HG02840 (cell line): ENCODE measurements at regions not wholly inside any gene's neighbourhood (a gene's known extent, or its start where the extent isn't known, plus 50 kb on each side); places are given as distances from the start of the nearest gene placed in this dataset.

ENCODE experiments used
- ATAC-seq: cut with Tn5 transposase; IDR thresholded peaks from one replicate; pipeline ENCODE4 v1.9.1; 2021; ENCODE audit warnings: mild to moderate bottlenecking, moderate library complexity, moderate number of reproducible peaks; ENCODE audit not compliant: unreplicated experiment, low FRiP score

- ATAC-seq: no peak
Observed at GRCh38 chr3:19093084-19093483, 55.2 kb upstream of the KCNH8 start.

DNA sequence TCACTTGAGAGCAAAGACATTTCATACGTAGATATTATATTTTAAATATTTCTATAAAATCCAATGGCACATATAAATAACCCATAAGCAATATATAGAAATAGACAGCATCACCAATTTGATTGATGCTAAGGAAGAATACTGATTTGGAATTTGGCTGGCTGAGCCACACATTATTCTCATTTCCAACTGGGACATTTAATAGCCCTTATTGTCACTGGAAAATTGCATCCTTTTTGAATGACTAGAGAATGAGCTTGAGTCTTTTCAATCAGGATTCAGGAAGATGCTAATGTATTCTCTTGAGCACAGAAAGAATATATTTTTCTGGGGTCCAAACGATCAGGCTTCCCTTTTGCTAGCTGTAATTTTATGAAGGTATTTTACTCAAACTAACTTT is 70.9 kb upstream of the KCNH8 start:
- ATAC-seq: no peak

DNA sequence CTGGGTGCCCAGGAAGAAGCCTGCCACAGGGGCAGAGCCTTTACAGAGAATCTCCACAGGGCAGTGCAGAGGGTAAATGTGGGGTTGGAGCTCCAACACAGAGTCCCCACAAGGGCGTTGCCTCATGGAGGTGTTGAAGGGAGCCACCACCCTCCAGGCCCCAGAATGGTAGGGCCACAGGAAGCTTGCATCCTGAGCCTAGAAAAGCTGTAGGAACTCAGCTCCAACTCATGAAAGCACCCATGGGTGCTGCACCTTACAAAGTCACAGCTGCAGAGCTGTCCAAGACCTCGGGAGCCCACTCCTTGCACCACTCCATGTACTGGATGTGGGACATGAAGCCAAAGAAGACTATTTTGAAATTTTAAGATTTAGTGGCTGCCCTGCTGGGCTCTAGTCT is 73.3 kb upstream of the KCNH8 start:
- no peak for ATAC-seq

- ATAC-seq: no peak
Observed at GRCh38 chr3:19074257-19074900, 73.9 kb upstream of the KCNH8 start.

DNA sequence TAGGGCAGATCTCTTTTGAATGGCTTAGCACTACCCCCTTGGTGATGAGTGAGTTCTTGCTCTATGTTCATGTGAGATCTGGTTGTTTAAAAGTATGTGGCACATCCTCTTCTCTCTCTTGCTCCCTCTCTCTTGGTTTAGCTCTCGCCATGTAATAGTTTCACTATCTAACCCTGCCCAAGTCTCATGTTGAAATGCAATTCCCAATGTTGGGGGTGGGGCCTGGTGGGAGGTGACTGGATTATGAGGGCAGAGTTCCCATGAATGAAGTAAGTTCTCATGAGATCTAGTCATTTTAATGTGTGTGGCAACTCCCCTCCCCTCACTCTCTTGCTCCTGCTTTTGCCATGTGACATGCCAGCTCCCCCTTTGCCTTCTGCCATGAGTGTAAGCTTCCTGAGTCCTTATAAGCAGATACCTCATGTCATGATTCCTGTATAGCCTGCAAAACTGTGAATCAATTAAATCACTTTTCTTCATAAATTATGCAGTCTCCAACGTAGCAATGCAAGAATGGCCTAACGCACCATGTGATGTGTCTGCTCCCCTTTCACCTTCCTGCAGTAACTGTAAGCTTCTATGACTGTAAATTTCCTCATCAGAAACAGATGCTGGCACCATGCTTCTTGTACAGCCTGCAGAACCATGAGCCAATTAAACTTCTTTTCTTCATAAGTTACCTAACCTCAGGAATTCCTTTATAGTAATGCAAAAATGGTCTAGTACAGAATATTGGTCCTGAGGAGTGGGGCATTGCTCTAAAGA is 74.8 kb upstream of the KCNH8 start:
- ATAC-seq: no peak

DNA sequence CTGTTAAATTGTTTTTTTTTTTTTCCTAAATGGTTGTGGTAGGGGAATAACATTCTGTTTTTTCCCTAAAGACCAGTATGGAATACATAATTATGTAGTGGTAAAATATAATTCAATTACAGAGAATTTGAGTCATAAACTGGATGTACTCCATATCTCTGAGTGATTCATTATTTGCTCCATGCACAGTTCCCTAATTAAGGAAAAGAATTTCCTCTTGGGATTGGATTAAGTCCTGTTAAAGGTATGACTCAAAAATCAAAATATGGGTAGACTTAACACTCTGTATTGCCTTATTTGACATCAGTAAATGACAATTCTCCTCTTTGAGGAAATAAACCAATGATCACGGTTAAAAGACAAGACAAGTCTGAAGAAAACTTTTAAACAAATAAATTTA is 78.0 kb upstream of the KCNH8 start:
- no peak for ATAC-seq

DNA sequence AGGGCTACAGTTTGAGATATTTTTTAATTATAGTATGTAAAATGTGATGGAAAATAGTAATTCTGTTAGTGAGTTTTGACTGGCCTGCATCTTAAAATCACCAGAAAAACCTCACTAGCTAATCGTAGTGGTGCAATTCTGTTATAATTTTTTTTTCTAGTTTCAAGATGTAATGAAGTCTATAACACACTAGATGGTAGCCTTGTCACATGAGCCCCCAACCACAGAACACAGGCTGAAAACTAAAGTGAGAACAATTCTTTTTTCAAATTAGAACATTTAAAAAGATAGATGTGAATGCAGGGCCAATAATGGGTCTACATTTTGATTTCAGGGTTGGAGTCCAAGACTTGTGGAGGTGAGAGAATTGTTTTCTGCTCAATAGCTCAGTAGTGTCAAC is 83.3 kb upstream of the KCNH8 start:
- no peak for ATAC-seq

DNA sequence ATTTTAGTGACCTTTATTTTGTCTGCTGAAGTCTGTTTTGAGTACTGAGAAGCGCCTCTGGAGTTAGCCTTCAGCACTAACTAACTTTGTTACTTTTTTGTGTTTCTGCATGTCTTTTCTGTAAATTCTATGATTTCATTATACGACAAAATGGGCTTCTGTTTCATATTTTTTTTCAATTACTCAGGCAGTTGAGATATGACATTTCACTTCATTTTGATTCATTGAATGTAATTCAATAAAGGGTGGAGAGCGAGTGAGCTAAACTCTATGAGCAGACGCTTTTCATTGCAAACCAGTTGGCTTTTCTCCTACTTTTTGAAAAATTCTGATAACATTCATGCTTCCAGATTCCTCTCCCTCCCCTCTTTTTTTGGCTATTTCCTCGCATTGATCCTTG is 84.4 kb upstream of the KCNH8 start:
- no peak for ATAC-seq

DNA sequence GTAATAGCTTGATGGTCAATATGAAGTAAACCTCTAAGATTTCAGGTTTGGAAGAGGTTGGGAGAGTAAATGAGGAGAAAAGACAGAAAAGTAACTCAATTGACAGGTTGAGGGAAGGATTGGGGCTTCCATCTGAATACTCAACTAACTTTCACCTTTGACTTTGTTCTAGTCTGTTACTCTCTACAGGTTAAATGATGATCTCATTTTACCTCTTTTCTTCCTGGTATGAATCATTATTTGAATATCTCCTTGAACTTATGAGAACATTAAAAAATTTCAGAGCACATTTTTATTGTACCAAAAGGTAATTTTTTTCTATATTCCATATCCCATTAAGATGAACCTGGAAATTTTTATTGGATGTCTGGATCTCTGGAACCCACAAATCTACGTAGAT is 87.9 kb upstream of the KCNH8 start:
- no peak for ATAC-seq

DNA sequence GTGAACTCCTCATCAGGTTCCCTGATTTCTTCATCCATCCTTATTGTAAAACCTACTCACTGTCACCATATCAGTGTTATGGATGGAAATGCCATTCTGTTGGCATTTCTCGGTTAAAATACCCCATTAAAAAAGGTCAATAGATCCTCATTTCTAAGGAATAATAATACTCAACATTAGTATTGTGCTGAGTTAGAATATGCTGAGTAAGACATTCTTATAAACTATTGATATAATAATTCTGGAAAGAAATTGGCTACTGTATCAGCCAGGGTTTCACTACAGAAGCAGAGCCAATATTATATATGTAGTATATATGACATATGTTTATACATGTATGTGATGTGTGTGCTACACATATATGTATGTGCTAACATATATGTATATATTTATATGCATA is 95.4 kb upstream of the KCNH8 start:
- ATAC-seq: no peak

DNA sequence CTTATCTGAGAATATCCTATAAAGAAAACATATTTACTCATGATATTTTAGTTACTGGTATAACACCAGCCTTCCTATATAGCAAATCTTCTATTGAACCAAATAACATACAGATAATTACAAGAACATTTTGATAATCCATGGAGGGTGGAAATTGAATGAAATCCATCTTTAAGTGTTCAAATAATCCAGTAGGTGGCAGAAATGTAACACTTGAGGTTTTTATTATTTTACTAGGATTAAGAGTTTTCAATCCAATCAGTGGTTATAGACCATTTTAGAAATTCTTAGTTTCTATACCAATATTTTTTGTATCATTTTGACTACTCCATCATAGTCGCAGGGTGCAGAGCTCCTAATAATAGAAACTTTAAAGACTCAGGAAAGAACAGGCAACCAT is 101.9 kb upstream of the KCNH8 start:
- ATAC-seq: no peak

DNA sequence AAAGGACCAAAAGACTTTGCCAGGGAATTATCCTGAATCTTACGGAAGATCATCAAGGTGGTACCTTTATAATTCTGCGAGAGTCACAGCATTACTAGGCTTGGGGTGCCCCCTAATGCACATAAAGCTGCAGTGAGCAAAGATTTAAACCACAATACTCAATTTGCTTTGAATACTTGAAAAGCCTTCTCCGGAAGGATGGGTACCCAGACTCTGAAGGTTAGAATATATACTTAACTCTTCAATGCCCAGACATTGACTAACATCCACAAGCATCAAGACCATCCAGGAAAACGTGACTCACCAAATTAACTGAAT is 117.8 kb upstream of the KCNH8 start:
- no peak for ATAC-seq

DNA sequence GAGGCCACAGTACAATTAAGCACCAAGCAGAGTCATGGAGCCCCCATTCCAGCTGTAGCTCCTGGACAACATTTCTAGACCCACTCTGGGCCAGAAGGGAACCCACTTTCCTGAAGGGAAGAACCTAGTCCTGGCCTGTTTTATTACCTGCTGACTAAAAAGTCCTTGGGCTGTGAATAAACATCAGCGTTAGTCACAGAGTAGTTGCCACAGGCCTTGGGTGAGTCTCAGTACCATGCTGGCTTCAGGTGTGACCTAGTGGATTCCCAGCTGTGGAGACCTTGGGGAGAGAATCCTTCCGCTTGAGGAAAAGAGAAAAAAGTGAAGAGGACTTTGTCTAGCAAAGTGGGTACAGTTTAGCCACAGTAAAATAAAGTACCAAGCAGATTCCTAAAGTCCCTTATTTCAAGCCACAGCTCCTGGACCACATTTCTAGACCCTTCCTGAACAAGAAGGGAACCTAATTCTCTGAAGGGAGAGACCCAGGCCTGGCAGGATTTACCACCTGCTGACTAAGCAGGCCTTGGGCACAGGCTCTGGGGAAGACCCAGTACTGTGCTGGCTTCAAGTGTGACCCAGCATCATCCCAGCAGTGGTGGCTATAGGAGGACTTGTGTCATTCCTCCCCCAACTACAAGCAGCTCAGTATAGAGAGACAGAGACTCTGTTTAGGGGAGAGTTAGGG is 118.3 kb upstream of the KCNH8 start:
- ATAC-seq: no peak

DNA sequence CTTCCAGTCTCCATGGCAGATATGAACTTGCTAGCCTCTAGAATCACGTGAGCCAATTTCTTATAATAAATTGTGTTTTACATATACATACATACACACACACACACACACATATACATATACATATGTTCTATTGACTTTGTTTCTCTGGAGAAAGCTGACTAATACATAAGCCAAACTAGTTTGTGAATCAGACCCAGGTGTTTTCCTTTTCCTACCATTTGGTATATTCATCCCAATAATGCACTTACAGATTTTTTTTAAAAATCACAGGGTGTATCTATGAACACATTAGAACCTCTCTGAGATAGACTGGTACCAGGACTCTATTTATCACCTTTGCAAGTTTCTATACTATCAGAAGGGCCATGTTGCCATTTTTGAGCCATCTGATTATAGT is 122.9 kb upstream of the KCNH8 start:
- ATAC-seq: no peak

DNA sequence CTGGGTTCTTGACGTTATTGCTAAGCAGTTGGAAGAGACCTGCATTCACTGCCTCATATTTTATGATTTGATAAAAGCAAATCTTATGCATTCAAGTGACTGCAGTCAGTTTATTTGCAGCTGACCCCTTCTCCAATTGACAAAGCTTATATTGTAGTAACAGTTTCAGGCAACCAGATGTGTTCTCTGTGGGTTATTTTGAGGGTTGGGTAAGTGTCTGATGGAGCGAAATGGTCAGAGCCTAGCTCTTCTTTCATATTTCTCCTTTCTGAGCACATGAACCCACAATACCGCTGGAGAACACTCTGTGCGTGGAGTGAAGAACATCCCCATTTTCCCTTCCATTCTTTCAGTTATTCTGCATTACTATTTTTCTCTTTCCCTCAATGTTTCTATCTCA is 125.8 kb upstream of the KCNH8 start:
- no peak for ATAC-seq

GRCh38 chr3:19016851-19017250 is 131.5 kb upstream of the KCNH8 start:
- no peak for ATAC-seq

GRCh38 chr3:19013879-19014278 is 134.4 kb upstream of the KCNH8 start:
- no peak for ATAC-seq

- no peak for ATAC-seq
Observed at GRCh38 chr3:19012846-19013245, 135.5 kb upstream of the KCNH8 start.

DNA sequence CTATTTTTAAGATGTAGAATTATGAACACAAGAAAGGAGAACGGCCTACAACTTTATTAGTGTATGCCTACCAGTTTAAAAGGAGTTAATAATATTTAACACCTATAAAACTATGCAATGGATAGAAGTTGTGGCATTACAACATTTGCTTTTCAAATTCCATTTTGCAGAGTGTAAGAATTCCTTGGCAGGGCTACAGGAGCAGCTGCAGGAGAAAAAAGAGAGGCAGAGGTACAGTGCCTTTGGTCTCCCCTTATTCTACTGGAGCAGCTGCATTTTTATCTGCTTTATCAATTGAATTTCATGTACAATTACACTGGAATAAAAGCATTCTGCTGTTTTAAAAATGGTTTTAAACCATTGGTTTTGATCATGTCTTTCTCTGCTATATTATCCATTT is 145.7 kb upstream of the KCNH8 start:
- no peak for ATAC-seq

DNA sequence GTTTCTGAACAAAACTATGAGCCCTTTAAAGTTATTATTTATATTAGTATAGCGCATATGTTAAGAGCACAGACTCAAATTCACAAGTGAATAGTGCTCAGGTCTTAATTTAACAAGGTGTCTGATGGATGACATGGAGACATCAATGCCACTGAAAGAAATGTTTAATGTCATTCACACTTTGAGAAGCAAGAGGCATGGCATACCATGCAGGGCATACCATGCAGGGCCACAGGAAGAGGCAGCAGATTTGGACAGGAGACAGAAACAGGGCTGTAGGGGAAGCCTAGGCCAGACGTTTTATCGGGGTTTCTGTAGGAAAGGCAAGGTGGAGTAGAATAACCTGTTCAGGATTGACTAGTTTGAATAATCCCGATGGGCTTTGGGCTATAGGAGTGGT is 150.2 kb upstream of the KCNH8 start:
- no peak for ATAC-seq

- ATAC-seq: no peak
Observed at GRCh38 chr3:18992709-18993108, 155.6 kb upstream of the KCNH8 start.

- no peak for ATAC-seq
Observed at GRCh38 chr3:18989237-18989795, 159.0 kb upstream of the KCNH8 start.
